NCI-H1092 (cell line): ENCODE measurements at regions not wholly inside any gene's neighbourhood (a gene's known extent, or its start where the extent isn't known, plus 50 kb on each side); places are given as distances from the start of the nearest gene placed in this dataset.
"Not testable (repeated sequence)": the region's sequence is repeated elsewhere in the genome, so short reads cannot be mapped to it uniquely, and the experiment has no call there.

Source experiments
- DNase-seq: peaks from one replicate; lab custom pipeline; 2025; lab: John Stamatoyannopoulos, UW

DNA sequence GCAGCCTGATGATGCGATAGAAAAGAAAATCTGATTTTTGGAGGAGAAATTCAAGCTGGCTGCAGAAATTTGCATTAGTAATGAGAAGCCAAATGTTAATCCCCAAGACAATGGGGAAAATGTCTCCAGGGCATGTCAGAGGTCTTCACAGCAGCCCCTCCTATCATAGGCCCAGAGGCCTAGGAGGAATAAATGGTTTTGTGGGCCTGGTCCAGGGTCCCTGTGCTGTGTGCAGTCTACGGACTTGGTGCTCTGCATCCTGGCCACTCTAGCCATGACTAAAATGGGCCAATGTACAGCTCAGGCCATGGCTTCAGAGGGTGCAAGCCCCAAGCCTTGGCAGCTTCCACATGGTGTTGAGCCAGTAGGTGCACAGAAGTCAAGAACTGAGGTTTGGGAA, 303.8 kb upstream of the SEMA3C start:
- DNase-seq: not testable (repeated sequence)

DNA sequence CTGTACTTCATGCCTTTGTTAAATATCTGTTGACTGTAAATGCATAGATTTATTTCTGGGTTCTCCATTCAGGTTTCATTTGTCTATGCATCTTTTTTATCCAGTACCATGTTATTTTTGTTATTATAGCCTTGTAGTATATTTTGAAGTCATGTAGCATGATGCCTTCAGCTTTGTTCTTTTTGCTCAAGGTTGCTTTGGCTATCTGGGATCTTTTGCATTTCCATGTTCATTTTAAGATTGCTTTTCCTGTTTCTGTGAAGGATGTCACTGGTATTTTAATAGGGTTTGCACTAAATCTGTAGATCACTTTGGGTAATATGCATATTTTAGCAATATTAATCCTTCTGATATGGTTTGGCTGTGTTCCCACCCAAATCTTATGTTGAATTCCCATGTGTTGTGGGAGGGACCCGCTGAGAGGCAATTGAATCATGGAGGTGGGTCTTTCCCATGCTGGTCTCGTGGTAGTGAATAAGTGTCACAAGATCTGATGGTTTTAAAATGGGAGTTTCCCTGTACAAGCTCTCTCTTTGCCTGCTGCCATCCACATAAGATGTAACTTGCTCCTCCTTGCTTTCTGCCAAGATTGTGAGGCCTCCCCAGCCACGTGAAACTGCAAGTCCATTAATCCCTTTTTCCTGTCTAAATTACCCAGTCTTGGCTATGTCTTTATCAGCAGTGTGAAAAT, 302.8 kb upstream of the SEMA3C start:
- no peak for DNase-seq

DNA sequence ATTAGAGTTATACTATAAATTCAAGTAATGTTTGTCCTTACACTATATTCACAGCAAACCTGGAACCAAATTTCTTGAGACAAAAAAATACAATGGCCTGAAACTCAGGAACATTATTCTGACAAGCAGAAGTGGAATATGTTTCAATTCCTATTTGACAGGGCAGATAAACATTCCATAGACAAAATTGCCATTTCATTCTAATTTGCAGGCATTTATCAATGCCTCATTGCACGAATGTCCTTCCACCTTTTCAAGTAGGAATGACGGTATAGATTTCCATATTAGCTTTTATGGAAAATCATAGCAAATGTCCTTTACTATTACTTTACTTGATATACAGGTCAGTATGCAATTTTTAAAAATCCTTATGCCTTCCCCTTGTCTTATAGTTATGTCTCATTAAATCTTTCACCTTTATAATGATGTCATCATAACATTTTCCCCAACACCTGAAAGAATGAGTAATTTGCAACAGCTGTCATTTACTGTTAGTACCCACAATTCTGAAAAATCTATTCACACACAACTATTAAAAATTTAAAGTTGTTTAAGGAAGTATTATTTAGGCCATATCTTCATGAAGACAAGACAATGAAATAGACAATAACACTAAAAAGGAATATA, 299.7 kb upstream of the SEMA3C start:
- DNase-seq: no peak

DNA sequence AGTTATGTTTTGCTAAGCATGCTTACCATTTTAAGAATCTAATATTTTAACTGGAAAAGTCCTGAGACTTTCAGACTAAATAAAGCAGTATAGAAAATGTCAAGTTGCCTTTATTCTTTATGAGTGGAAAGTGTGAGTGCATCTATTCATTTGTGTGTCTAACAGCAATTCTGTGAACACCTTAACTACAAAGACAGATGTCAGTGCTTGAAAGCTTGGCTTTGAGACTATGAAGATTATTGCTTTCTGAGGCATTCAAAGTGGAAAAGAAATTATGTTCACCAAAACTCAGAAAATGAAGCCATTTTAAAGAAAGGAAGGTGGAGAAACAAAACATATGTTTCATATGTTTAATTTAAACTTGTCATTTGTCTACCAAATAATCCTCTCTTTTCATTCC, 294.5 kb upstream of the SEMA3C start:
- no peak for DNase-seq

DNA sequence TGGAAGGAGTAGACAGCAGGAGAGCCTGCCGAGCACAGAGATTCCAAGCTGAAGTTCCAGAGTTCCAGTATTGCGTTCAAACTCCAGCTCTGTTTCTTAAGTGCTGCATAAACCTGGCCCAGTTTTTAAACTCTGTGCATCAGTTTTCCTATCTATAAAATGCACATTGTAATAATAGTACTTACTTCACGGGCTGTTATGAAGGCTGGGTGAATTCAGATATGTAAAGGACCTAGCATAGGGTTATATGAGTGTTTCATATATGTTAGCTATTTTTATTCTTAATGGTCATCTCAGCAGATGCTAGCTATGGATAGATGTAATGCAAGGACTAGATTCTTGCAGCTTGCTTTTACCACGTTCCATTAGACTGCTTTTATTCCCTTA, 293.1 kb upstream of the SEMA3C start:
- no peak for DNase-seq

DNA sequence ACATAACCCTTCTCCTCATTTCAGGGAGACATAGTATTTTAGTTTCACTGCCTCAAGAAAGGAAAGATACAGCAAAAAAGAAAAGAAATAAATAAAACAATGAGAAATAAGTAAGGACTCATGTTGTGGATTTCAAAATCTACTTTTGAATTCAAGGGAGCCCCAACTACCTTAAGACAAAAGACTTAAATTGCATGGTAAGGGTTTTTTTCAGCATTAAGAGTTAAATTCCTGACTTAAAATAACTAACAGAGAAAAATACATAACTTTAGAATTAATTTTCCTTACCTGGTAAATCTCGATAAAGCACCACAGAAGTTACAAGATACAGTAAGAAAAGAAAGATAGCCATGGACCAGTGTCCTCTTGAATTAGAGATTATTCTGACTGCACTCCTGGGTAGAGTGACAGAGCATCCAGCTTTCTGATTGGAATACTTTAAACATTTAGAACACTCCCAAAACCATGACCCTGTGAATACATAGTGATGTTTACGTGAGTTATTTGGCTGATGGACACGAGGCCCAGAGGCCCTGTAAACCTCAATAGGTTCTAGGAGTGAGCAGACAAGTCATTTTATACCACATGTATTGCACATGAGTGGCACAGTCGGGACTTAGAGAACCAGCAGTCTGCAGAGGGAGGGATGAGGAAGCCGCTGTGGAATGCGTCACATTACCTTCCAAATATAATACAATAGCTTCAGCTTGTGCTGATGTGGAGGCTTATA, 292.5 kb upstream of the SEMA3C start:
- DNase-seq: no peak

DNA sequence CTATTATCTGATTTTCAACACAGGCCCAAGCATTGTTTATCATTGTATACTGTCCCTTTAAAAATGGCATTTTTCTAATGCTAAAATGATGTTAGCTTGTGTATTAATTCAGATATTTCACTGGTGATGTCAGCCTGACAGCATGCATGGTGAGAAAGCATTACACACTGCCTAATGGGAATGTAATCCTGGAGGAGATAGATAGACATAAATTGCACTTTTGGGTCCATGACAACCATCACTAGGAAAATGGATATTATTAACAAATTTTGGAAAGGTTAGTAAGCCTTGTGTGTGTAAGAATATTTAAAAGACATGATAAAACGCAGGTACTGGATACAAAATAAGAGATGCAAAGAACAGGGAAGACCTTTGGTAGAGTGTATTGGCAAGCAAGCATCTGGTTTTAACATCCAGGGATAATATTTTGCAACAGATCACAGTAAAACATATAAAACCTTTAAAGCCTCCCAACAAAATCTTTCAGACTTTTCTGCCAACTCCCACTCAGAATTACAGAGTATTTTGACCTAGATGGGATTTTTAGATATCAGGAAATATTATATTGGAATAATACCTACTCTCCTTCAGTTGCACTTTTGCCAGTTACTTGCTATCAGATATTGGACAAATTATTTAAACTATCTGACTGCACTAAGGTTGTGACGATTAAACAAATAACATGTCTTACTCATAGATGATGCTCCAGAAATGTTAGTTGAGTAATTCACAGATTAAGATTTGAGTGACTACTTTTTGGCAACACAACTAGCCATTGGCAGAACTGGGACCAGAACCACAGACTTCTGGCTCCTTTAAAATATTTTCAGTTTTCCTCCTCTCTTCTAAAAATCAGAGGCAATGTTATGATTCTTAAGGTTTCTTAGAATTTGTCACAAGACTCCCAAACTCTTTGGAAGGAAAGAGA, 291.6 kb upstream of the SEMA3C start:
- no peak for DNase-seq

DNA sequence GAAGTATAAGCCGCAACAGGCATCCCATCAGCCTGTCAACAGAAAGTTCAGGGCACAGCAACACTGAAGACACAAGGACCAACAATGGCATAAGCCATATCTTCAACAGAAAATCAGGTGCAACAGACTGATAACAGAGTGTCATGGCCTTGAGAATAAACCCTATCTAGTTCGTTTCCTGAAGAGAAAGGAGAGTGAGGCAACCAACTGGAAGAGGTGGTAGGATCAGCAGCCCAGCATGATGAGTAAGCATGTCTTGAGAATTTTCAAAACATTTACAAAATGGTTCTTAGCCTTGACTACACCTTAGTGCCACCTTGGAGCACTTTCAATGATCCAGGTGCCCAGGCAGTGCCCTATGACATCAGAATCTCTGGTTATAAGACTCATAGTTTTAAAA, 290.2 kb upstream of the SEMA3C start:
- DNase-seq: no peak

DNA sequence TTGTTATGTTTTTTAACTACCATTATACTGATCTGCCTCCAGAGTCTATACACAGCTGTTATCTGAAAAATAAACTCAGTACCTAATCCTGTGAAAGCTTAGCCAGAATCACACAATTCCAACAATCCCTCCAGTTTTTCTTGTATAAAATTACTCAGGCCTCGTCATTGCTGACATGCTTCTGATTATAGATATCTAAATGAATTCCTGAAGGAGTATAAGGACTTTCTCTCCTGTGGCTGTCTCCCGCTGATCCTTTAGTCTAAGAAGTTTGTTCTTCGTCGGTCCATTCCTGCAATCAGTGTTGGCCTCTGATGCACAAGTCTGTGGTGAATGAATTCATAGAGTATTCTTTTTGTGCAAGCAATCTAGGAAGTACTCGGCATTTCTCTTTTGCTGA, 288.9 kb upstream of the SEMA3C start:
- no peak for DNase-seq

DNA sequence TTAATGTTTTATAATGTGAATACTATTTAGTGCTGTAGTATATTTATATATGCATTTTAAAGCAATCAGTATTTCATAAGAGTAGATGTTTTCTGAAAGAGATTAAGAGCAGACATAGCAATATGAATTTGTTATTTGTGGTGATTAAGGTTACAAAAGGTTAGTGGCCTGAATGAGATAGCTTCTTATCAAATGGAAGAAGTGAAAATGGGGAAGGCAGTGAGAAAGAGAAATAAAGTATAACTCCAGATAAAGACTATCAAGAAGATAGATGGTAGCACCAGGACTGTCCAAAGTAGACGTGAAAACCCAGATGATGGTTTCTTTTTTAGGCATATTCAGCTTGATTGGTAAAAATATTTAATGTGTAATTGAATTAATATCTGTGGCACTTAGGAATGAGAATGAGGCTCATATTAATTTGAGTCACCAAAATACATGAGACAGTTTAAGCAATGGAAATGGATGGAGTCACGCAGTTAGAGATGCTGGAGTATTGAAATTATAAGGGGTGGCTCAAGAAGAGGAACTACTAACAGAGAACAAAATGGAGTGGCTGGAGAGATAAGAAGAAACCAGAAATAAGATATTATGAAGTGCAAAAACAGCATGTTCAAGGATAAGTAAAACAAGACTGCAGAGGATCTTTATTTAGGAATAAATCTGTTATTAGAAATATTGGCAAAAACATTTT, 288.0 kb upstream of the SEMA3C start:
- DNase-seq: no peak

DNA sequence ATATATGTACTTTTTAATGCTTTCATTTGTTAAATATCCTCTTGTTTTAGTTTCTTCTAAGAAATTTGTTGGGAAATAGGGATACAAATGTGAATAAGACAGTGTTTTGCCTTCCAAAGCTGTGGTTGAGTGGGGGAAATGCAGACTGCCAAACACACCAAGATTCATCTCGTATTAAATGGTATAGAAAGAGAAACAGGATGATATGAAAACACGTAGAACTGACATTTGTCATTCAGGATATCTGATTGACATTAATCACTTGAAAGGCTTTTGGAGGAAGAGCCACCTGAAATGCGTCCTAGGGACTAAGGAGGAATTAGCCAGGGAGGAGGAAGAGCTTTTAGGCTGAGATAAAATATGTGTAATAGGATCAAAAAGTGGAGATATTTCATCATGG, 287.4 kb upstream of the SEMA3C start:
- DNase-seq: no peak

DNA sequence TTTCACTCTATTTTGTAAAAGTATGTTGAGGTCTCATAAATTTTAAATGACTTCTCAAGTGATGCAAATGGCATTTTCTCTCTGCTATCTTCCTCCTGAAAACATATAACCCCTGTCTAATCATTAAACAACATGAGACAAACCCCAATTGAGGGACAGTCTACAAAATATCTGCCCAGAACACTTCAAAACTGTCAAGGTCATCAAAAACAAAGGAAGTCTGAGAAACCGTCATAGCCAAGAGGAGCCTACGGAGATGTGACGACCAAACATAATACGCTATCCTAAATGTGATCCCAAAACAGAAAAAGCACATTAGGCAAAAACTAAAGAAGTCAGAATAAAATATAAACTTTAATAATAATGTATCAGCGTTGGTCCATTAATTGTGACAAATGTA, 282.3 kb upstream of the SEMA3C start:
- no peak for DNase-seq

DNA sequence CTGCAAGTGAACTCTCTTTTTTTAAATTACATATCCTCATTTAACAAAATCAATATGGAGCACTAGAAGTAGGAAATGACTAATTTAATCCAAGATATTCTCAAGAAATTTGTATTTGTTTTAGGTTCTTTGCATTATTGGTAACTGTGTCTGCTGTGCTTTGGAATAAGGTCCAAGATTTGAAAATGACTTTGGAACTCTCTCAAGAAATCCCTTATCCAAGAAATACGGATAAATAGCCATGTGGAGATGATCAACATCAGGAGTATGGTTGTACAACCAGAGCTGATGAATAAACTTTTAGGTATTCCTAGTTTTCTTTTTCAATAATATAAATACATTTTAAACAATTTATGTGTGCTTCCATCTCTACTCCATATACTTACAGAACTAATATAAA, 279.9 kb upstream of the SEMA3C start:
- no peak for DNase-seq

DNA sequence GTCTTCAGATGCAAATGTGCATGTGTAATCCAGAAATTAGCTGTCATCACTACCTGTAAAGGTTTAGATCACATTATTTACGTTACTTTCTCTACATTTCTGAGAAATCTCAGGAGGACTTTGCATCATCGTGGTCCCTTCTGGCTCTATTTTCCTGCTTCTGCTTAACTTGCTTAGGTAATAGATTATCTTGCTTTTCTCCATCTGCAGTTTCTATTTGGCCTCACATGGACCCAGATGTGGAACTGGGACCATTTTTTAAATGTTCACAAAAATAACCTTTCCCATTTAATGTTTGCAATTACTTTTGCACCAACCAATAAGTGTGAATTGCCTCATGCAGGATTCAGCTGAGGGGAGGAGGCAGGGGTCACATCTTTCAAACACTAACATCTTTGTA, 278.4 kb upstream of the SEMA3C start:
- no peak for DNase-seq

DNA sequence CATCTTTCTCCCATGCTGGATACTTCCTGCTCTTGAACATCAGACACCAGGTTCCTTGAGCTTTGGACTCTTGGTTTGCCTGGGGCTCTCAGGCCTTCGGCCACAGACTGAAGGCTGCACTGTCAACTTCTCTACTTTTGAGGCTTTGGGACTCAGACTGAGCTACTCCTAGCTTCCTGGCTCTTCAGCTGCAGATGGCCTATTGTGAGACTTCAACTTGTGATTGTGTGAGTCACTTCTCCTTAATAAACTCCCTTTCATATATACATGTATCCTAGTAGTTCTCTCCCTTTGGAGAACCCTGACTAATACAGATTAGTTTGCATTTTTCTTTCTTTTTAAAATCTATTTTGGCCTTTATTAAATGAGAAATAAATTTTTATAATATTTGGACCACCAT, 276.2 kb upstream of the SEMA3C start:
- no peak for DNase-seq

DNA sequence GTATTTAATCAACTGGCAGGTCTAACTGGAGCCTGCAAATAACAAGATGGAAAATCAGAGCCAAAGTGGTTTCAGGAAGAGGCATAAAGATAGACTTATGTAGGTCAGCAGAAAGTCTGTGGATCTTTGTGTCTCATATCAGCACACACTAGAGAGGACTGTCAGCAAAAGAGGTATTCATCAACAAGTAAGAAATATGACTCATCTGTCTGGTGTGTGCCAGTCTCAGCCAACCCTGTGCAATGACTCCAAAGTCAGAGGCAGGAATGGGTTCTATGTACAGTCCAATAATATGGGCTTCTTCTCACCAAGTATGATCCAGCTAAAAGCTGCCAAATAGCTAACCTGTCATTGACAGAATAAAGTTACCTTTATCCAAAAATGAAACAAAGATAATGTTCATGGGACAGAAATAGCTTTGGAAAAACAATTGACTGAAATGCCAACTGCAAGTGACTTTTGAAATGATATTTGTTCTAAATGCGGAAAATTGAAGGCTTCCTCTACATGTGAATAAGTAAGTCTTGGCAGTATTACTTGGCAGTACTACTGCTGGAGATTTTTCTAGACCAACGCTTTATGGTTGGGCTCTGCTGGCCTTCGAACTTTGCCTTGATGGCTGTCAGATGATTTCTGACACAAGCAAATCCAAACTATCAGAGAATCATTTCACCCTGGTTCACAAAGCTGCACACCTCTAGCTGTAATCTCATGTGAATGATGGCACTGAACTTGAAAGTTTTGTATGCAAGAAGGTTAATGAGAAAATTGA, 272.3 kb upstream of the SEMA3C start:
- DNase-seq: no peak

DNA sequence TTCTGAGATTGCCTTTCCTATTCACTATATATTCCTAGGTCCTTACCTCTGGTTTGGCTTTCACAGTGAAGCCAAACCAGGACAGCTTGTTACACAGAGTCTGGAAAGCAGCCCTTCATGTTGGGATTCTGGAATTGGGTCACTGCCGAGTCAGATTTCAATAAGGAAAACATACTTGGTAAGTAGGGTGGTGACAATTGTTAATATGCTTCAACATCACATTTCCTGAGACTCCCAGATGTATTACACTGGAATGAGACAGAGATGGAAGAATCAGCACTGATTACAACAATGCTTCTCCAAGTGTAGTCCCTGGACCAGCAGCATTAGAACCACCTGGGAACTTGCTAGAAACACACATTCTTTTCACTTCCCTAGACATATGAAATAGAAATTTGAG, 268.9 kb upstream of the SEMA3C start:
- DNase-seq: no peak

DNA sequence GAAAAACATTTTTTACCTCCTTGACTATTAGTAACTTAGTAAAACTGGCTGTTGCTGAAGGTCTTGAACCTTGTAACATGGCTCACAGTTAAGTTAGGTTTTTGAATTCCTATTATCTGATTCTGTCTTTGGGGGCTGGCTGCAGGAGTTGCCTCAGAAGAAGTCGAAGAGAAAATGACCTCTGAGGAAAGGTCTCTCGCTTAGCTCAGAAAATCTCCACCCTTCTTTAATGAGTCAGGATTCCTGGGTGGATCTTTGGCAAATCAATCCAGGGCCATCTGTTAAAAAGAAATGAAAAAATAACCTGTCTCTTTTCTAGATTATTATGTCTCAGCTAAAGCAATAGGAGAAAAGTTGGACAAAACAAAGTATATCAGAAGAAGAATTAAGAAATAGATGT, 267.8 kb upstream of the SEMA3C start:
- DNase-seq: no peak

DNA sequence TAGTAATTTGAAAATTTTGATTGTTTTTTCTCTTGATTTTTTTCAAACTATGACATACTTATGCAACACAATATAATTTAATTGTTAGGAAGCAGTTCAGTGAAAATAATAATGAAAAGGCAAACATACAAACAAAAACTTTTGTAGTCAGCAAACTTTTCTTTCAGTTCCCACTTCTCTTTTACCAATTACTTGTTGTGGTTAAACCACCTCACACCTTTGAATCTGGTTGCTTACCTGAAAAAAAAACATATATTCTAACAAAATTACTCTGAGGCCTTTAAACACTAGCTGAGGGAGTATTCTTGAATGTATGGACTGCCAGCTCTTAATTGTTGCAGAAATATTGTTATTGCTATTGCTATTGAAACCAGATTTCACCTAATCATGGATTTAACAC, 266.2 kb upstream of the SEMA3C start:
- DNase-seq: no peak

DNA sequence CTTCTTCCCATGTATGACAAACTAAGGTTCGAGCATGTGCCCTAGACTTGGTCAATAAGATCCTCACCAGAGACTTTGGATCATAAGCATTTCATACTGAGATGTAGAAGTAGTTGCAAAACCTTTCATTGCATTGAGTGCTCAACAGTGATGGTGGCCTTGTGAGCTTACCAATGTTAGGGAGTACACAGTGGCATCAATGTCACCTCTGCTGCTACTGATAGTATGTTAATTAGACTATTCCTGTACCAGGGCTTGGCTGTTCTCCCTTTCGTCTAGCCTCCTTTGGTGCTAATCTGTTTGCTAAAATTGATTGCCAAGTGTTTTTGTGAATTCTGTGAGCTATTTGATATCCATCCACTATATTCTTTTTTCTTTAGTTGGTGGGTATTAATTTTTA, 264.5 kb upstream of the SEMA3C start:
- DNase-seq: no peak

DNA sequence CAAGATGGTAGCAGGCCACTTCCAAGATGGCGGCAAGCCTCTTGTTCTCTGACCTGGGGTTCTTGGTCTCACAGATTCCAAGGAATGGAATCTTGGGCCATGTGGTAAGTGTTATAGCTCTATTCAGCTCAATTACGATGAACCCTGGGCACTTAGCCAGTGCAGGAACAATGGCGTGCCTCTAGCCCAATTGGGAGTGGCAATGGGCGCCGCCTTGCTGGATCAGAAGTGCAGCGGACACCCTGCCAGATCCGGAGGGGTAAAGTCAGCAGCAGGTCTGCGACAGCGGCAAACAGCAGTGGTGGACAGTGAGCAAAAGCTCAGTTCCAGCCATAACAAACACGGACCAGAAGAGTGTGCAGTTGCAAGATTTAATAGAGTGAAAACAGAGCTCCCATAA, 263.2 kb upstream of the SEMA3C start:
- DNase-seq: not testable (repeated sequence)
